NOMO-1 treated with dmso at 0.1 percent for 144 hours (cell line): ENCODE measurements at regions not wholly inside any gene's neighbourhood (a gene's known extent, or its start where the extent isn't known, plus 50 kb on each side); places are given as distances from the start of the nearest gene placed in this dataset.
"Not testable (repeated sequence)": the region's sequence is repeated elsewhere in the genome, so short reads cannot be mapped to it uniquely, and the experiment has no call there.

Experiments used
- DNase-seq: peaks from one replicate; lab custom pipeline; 2025; ENCODE audit not compliant: unreplicated experiment; lab: John Stamatoyannopoulos, UW

DNA sequence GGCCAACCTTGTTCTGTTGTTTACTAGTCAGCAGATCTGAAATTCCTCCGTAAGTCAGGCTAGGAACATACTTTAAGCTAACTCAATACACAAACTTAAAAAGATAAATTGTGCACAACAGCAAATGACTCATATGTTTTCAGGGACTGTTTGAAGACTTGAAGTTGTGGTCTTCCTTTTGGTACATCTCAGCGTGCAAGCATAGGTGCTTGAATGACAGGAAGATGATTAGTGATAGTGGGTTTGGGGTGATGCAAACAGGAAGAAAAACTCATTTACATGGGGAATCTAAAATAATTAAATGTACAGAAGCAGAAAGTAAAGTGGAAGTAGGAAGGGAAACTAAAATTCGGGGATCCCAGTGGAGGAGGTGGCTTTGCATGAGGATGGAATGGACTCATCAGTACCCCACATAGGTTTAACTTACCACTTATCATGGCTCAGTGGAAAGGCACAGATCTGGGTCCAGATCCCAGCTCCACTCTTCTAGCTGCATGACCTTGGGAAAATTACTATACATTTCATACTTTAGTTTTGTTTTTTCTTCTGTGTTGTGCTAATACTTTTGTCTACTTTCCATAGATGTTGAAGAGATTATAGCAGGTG is 122.3 kb downstream of the XCL2 start:
- DNase-seq, result peak; percentile 26

DNA sequence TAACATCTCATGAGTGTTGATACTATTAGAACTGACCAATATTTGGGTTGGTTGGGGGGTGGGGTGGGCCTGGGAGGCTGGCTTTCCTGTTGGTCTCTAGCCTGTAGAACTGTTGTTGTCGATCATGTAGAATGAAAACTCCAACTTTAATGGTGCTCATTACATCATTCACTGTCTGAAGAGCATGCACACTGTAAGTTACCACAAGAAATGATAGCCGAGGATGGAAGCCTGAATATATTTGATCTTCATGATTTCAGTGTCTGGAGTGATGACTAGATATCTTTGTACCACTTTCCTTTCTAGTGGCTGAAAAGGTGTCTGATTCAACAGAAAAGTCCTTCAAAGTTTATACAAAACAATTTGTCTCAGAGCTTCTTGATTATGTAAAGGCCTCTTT is 123.6 kb downstream of the XCL2 start:
- no peak for DNase-seq

DNA sequence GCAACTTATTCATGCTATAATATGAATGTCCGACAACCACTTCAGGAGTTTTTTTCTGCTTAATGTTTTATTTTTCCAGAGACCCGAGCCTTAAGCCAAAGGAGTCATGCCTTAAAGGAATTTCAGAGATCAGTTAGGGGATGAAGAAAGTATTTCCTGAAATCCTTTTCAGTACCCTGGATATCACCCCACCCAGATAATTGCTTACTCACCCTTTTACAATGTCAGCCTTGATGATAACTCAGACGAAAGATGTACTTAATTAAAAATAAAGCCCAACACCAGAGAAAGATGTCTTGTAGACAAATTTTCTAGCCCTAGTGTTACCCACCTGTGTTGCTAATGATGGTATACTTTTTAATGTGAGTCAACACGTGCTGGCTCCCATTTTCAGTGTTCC is 124.1 kb downstream of the XCL2 start:
- DNase-seq, result no peak

DNA sequence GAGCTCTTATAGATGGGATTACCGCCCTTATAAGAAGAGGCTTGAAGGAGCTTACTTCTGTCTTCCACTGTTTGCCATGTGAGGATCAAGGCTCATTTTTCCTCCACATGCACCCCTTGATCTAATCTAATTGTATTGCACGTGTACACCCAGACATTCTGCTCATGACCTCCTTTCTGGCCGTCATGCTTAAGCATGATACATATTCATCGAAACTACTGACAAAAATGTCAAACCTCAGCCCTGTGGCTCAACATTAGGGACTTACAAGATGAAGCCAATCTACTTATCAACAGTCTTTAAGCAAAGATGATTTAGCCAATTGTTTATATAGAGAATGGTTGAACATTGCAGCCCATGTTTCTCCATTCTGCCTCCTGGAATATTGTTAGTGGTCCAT is 127.6 kb downstream of the XCL2 start:
- no peak for DNase-seq

DNA sequence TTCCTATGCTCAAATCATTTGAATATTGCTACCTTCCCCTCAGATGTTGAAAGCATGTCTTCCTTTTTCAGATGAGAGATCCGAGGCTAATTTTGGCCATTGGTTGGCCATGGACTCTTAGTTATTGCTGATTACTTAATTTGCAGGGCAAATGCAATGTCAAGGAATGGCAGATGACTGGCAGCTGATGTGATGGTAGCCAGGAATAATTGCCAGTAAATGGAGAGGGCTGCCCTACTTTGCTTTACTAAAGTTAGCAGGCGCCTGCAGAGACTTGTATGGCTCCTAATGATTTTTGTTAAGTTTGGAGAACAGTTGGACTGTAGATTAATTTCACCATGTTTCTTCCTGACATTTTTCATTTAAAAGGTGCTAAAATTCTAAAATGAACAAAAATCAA is 128.9 kb downstream of the XCL2 start:
- DNase-seq, result no peak

DNA sequence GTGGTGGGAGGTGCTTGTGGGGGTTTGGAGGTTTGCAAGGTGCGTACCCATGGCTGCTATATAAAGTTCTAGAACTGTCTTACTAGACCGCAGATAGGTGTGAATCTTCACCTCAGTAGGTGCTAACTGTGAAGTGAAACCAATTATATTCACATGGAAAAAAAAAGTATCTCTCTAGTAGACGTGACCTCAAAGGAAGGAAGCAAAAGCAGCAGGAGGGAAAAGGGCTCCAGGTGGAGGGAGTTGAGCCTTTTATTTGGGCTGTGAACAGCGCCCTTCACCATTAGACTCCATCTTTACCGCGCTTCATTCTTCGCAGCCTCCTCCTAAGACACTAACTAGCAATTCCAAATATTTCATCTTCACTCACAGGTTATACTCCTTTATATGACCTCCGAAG is 129.8 kb downstream of the TBX19 start:
- DNase-seq, result no peak

DNA sequence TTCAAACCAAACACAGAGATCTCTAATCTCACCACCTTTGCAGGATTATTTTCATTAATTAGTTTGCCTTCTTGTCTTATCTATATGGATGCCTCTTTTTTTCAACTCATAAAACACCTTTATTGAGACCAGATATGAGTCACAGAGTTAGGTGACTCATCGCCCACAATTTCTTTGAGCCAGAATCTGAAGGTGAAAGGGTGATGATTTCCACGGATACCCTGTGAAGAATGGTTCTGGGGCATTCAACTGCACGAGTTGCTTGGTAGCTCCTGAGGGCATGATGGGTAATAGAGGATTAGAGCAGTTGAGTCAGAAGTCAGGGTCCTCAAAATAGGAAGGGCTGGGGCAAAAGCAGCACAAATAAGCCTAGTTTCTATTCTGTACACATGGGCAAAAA is 128.2 kb downstream of the TBX19 start:
- no peak for DNase-seq

DNA sequence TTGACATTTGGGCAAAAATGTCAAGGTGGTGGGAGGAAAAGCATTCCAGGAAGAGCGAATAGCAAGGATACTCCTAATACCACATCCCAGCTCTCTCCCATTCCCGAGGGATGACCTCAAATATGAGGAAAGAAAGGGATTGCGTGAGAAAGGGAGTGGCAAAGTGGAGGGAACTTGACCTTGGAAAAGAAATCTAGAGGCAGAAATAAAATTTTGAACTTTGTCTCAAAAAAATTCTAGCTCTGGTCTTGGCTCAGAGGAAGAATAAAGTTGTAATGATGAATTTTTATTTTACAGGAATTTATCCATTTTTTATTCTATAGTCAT is 127.8 kb downstream of the TBX19 start:
- no peak for DNase-seq

DNA sequence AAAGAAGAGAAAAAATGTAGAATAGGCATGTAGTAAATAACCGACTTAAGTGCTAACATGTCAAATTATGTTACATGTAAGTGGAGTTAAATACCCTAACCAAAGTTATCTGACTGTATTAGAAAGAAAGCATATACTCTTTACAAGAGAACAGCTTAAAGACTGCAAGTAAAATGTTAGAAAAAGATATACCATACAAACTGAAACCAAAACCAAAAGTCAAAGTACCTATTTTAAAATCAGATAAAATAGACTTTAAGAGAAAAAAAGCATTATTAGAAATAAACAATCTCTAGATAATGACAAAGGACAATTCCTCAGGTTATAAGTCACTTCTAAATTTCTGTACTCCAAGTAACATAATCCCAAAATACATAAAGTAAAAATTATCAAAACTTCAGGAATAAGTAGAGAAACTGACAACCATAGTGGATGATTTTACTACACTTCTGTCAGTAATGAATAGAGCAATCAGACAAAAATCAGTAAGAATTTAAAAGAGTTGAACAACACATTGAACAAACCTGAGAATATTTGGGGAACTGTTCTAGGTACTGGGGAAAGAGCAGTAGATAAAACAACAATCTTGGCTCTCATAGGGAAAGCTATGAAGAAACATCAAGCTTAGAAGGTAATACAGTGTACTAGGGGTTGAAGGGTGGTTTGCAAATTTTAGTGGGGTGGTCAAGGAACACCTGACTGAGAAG is 127.3 kb downstream of the TBX19 start:
- DNase-seq, result no peak

DNA sequence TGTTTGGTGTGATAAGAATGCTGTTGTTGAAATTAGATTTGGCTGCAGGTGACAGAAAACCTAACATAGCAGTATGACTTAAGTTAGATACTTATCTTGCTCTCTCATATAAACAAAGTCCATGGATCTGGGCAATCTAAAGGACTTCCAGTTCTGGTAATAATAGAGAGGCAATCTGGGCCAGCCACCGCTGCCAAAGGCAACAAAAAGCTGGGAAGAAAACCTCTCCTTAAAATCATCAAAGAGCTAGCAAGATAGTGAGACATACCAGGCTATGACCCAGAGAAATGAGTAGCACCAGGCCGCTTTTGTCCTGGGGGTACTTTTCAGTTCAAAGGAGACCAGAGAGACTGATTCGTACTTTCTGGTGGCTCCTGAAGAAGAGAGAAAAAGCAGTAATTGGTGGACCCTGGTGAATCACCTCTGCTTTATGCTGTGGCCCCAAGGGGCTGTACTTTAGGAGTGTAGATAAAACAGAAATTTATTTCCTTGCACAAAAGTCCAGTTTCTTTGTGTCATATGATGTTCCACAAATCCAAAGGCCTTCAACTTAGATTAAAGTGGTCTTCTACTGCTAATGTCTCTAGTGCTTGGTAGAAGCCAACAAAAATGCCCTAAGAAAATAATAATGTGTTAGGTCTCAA is 125.4 kb downstream of the TBX19 start:
- no peak for DNase-seq

DNA sequence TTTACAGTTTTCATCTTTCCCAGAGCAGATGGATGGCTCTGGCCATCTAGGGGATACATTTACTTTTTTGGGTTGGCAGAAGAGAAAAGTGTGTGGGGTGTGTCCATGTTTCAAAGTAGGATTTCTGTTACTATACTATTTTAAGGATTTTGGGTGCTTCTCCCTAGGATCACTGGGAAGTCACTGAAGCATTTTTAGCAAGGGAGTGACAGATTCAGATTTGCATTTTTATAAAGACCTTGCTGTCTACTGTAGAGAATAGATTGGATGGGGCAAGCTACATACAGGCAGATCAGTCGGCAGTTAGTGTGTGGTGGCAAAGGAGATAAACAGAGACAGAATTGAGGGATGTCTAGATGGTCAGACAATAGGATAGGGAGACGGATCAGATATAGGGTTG is 122.5 kb downstream of the TBX19 start:
- DNase-seq, result no peak

DNA sequence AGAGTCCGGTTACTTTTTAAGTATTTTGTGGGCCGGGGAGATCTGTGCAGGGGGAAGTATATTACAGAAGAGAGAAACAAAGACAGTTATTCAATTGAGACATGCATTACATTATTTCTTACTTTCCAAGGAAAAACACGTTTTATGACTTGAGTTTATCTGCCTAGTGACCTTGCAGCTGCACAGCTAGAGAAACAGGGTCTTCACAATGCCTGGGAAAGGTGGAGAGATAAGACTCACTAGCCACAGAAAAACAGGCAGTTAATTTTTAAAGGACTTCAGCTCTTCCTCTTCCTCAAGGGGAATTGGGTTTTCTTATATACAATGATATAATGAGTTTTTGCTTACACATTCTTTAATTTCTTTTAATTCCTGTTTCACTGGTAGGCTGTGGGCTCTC is 121.8 kb downstream of the TBX19 start:
- DNase-seq, result not testable (repeated sequence)

DNA sequence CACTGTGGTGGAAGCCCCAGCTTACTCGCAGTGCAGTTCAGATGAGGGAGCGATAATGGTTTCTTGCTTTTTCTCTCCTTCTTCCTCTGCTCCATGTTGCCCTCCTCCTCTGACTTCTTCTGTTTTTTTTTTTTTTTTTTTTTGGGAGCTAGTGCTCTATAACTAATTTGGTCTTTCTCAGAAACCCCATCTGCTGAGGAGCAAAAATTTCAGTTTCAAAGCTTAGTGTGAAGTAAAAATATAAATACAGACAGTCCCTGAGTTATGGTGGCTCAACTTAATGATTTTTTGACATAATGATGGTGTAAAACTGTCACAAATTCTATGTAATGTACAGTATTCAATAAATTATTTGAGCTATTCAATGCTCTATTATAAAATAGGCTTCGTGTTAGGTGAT is 120.7 kb downstream of the TBX19 start:
- no peak for DNase-seq

DNA sequence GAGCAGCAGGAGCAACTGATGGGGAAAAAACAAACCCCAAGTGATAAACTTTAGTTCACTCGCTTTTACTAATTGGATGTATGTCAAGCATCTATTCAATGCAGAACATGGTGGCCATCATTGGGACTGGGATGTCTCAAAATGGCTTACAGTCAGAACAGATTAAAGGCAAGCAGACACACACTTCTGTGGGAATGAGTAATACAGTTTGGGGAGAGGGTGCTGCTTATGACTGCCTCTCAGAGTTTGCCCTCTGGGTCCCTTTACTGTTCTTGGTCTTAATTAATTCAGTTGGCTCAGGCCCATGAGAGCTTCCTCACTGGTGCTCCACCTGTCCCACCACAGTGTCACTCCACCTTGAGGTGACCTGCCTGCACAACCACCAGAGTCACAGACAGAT is 119.5 kb downstream of the TBX19 start:
- DNase-seq, result no peak

DNA sequence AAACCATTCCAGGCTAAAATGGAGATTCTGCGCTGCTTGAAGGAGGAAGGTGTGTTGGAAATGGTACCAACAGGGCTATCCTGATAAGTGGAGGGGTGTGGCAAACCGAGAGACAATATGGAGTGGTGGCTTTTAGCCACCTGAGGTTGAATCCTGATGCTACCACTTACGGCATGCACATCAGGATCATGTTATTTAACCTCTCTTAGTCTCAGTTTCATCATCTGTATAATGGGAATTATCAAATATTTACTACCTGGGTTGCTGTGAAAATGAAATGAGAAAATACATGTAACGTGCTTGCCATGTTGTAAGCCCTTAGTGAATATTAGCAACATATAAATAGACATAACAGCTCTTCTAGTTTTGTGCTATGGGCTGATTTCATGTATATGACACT is 117.1 kb downstream of the TBX19 start:
- no peak for DNase-seq

DNA sequence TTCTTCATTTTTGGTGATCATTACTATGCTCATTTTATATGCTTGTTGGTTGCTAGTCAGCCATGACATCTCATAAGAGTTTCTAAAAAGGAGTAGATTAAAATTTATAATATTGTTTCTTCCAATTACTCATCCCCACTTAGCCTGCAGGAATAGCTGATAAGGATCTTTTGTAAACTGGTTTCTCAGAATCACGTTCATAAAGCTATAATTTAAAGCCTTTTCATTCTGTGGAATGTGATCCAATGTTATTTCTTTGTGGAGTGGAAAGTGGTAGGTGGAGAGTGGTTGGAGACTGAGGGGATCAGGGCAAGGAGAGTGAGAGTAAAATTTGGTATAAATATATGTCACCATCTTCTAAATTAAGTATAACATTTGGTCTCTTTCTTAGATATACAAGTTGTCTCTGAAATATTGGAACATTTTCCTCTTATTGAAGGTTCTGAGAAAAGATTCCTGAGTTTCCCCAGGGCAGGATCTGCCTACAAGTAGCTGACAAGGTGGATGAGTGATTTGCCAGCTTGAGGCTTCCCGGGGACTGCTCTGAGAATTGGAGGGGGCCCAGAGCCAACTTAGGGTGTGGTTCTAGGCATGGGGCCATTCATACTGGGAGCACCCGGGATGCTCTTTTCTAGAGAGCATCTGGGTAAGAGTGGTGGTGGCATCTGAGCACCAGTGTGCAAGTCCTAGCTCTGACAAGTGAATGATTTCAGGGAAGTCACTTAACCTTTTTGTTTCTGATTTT is 116.4 kb downstream of the TBX19 start:
- DNase-seq, result no peak

DNA sequence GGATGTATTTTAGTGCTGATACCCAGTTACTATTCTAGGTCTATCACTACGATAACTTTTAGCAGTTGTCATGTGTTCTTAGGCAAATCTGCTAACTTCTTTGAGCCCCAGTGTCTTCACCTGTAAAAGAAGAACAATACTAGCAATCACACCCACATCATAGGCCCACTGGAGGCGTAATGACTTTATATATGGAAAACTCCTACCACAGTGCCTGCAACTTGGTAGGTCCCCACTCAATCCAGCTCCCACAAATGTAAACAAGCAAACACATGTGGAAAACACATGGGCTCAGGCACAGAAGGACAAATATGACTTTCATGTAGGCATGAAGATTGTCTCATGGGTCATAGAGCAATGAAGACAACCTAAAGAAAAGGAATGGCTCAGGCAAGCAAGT is 115.8 kb downstream of the TBX19 start:
- DNase-seq, result no peak

DNA sequence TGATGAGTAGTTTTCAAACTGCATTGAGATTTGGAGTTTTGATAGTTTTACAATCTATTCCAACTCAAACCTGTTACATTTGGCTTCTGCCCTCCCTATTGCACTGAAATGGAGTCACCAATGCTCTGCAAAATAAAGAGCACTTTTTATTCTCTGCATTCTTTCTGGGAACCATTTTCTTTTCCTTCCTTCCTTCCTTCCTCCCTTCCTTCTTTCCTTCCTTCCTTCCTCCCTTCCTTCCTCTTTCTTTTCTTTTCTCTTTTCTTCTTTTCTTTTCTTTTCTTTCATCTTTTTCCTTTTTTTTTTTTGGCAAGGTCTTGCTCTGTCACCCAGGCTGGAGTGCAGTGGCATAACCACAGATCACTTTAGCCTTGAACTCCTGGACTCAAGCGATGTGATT is 114.2 kb downstream of the TBX19 start:
- no peak for DNase-seq

DNA sequence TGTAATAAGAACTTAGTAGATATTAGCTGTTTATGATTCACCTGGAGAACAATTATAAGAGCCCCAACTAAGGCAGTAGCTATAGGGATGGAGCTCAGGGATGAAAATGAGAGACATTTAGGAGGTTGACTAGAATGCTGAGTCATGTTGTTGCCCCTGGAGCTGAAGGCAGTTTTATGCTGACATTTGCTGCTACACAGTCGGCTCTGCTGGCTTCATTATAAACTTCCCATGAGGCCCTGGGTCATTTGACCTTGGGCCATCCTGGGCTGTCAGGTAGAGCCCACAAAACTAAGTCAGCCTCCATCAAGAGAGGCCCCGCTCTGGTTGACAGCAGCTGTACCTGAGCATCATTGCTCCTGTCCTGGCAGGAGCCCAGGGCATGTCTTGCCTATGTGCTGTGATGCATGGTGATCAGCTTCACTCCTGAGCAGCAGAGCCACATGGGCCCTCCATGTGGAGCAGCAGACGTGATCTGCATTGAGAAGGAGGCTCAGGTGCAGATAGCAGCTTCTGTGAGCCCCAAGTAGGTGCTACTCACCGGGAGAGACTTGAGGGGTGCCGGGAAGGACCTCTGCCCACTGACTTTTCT is 112.4 kb downstream of the TBX19 start:
- DNase-seq, result no peak

DNA sequence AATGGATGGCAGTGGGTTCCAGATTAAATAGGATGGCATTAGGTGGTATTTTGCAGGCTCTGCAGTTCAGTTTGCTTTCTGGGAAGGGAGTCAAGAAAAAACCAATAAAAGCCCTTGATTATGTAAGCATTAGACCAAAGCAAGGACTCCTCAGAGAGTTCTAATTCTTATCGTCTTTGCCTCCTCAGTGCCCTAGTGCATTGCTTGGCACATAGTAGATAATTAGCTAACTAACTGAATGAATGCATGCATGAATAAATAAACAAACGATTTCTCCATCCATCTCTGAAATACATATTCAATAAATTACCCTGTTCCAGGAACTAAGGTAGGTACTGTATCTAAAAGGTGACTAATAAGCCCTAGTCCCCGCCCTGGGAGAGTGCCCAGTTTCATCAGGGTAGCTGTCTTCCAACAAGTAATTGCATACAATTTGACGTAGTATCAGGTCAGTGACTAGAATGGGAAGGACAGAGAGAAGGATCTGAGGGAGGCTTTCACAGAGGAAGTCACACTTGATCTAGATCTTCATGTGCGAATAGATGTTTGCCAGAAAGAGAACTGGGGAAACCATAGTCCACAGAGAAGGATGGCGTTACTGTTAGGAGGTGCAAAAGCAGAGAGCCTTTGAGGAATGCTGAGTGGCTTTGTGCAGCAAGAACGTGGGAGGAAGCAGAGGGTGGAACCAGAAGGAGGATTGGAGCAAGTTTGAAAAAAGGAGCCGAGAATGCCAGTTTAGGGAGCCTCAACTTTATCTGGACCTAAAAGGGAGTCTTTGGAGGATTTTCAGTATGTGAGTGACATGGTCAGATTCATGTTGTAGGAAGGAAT is 111.4 kb downstream of the TBX19 start:
- no peak for DNase-seq

DNA sequence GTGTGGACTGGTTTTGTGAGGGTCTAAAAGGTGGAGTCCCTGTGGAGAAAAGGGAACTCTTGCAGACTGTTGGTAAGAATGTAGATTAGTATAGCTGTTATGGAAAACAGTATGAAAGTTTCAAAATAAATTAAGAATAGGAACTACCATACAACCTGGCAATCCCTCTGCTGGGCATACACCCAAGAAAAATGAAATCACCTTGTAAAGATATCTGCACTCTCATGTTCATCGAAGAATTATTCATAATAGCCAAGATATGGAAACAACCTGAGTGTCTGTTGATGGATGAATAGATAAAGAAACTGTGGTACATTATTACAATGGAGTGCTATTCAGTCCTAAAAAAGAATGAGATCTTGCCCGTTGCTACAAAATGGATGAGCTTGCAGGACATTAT is 109.6 kb downstream of the TBX19 start:
- no peak for DNase-seq
